Ishikawa (cell line): ENCODE measurements at regions not wholly inside any gene's neighbourhood (a gene's known extent, or its start where the extent isn't known, plus 50 kb on each side); places are given as distances from the start of the nearest gene placed in this dataset.

Experiments
- CEBPB ChIP-seq: IDR thresholded peaks from 2 replicates; pipeline ENCODE4 v1.6.1; 2012
- CREB1 ChIP-seq: IDR thresholded peaks from 2 replicates; pipeline ENCODE4 v1.6.1; 2012; ENCODE audit warnings: low read depth
- EGR1 ChIP-seq: IDR thresholded peaks from 2 replicates; pipeline ENCODE4 v1.6.1; 2012
- EP300 ChIP-seq: IDR thresholded peaks from 2 replicates; pipeline ENCODE4 v1.6.1; 2012; ENCODE audit warnings: borderline replicate concordance
- FOXM1 ChIP-seq: IDR thresholded peaks from 2 replicates; pipeline ENCODE4 v1.6.1; 2012; ENCODE audit warnings: low read depth, borderline replicate concordance
- NFIC ChIP-seq: IDR thresholded peaks from 2 replicates; pipeline ENCODE4 v1.6.1; 2012
- RAD21 ChIP-seq: IDR thresholded peaks from 2 replicates; pipeline ENCODE4 v1.6.1; 2012; ENCODE audit warnings: low read depth
- TAF1 ChIP-seq: IDR thresholded peaks from 2 replicates; pipeline ENCODE4 v1.6.1; 2012; ENCODE audit warnings: low read depth, mild to moderate bottlenecking
- TCF12 ChIP-seq: IDR thresholded peaks from 2 replicates; pipeline ENCODE4 v1.6.1; 2012; ENCODE audit warnings: low read depth
- TEAD4 ChIP-seq: IDR thresholded peaks from 2 replicates; pipeline ENCODE4 v1.6.1; 2012
- YY1 ChIP-seq: IDR thresholded peaks from 2 replicates; pipeline ENCODE4 v1.6.1; 2012; ENCODE audit warnings: low read depth
- ZBTB7A ChIP-seq: IDR thresholded peaks from 2 replicates; pipeline ENCODE4 v1.6.1; 2012; ENCODE audit warnings: low read depth
- TF ChIP-seq, protein P1 (sequence below): IDR thresholded peaks from 2 replicates; pipeline ENCODE4 v1.6.1; 2012
- TF ChIP-seq, protein P2 (sequence below): IDR thresholded peaks from 2 replicates; pipeline ENCODE4 v1.6.1; 2012; ENCODE audit warnings: low read depth, mild to moderate bottlenecking
- TF ChIP-seq, protein P3 (sequence below): IDR thresholded peaks from 2 replicates; pipeline ENCODE4 v1.6.1; 2012

DNA sequence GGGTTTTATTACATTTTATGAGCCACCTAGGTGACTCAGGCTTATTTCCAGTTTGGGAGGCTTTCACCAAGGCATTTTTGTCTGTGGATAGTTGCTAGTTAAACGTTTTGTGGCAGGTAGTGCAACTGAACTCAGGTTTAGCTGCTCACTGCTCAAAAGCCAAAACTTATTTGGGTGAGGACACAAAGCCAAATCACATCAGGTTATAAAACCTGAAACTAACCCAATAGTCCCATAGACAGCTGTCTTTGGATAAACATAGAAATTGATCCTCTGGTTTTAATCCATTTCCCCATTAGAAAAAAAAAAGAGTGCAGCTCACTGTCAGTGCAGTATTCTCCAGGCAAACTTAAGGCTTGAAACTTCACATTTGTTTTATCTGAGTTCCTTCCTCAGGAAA lies 362.6 kb upstream of the TFPI start:
- TF ChIP-seq ZBTB7A (no peak), CREB1 (no peak), FOXM1 (no peak), NFIC (no peak)
- TF ChIP-seq, protein P1, sequence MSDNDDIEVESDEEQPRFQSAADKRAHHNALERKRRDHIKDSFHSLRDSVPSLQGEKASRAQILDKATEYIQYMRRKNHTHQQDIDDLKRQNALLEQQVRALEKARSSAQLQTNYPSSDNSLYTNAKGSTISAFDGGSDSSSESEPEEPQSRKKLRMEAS = no peak

DNA sequence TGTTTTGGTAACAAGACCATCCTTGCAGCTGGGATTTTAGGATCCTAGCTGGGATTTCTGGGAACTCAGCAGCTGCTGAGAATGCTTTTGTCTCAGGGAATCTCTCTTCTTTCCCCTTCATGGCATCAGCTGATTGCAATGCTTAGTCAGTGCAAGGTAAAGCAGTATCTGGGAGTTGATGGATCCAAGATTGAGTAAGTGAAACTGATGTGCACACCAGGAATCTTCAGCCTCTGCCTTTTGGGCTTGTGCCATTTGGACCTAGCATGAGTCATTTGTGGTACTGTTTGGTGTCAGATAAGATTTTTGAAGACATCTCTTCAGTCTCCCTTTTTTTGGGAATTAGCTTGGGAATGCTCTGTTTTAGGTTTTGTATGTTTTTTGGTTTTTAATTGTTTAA lies 363.3 kb upstream of the TFPI start:
- TF ChIP-seq, protein P2, sequence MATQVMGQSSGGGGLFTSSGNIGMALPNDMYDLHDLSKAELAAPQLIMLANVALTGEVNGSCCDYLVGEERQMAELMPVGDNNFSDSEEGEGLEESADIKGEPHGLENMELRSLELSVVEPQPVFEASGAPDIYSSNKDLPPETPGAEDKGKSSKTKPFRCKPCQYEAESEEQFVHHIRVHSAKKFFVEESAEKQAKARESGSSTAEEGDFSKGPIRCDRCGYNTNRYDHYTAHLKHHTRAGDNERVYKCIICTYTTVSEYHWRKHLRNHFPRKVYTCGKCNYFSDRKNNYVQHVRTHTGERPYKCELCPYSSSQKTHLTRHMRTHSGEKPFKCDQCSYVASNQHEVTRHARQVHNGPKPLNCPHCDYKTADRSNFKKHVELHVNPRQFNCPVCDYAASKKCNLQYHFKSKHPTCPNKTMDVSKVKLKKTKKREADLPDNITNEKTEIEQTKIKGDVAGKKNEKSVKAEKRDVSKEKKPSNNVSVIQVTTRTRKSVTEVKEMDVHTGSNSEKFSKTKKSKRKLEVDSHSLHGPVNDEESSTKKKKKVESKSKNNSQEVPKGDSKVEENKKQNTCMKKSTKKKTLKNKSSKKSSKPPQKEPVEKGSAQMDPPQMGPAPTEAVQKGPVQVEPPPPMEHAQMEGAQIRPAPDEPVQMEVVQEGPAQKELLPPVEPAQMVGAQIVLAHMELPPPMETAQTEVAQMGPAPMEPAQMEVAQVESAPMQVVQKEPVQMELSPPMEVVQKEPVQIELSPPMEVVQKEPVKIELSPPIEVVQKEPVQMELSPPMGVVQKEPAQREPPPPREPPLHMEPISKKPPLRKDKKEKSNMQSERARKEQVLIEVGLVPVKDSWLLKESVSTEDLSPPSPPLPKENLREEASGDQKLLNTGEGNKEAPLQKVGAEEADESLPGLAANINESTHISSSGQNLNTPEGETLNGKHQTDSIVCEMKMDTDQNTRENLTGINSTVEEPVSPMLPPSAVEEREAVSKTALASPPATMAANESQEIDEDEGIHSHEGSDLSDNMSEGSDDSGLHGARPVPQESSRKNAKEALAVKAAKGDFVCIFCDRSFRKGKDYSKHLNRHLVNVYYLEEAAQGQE = no peak
- TF ChIP-seq CREB1 (no peak), FOXM1 (no peak), TAF1 (no peak), CEBPB (no peak), RAD21 (no peak), EP300 (no peak), TEAD4 (no peak), YY1 (no peak), EGR1 (no peak), TCF12 (no peak), NFIC (no peak)

DNA sequence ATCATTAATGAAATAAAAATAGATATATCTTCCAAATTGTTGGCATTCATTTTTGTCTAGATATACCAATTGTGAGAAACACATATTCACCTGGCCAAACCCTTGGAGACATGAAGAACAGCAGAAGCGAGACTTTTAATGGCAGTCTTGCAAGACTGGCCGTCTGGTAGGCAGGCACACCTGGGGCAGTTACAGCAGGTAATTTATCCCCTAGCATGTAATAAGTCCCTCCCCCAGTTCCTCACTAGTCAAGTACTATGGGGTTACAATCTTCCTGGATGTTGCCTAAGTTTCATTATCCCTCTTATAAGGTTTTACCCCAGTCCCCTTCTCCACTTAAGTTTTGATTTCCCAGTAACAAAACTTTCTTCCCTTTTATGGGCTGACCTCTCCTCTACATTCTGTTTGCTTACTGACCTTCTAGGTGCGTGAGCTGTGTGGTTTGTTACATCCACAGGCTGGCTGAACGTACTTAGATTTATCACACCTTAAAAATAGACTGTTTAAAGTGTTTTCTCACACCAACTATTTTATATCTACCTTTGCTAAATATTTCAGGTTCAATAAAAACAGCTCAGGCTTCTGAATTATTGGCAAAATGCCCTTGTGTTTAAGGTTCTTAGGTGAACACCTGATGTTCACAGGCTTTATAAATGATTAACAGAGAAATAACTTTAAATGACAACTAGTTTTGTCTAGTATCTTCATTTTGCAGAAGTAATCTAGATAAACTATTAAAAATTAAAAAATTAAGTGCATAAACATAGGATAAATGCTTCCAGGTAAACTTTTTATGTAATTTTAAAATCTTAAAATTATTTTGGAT lies 365.0 kb upstream of the TFPI start:
- TF ChIP-seq CREB1 = no peak
- no peak for TF ChIP-seq NFIC
- no peak for TF ChIP-seq TCF12
- TF ChIP-seq YY1 = no peak
- TF ChIP-seq TEAD4 = no peak
- no peak for TF ChIP-seq EP300
- TF ChIP-seq, protein P1 = no peak

DNA sequence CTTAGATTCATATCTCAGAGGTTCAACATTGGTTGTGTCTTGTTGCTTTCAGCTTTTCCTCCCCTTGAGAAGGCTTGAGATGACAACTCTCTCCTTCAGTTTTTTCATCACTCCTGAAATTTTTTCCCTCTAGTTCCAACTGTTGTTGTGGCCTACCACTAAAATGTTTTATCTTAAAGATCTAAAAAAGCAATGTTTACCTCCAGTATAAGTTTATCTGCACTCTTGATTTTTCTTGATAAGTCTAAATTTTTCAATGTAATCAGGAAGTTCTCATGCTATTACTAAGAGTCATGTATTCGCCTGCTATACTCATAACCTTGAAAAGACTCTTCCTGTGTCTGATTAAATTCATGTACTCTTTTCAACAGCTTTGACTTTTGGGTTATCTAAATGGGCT lies 366.3 kb upstream of the TFPI start:
- TF ChIP-seq, protein P2 = no peak
- TF ChIP-seq RAD21 (no peak), EP300 (no peak), FOXM1 (no peak), YY1 (no peak), TEAD4 (no peak), CREB1 (no peak), TAF1 (no peak)
- TF ChIP-seq, protein P1 = no peak
- TF ChIP-seq, protein P3, sequence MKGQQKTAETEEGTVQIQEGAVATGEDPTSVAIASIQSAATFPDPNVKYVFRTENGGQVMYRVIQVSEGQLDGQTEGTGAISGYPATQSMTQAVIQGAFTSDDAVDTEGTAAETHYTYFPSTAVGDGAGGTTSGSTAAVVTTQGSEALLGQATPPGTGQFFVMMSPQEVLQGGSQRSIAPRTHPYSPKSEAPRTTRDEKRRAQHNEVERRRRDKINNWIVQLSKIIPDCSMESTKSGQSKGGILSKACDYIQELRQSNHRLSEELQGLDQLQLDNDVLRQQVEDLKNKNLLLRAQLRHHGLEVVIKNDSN = no peak

DNA sequence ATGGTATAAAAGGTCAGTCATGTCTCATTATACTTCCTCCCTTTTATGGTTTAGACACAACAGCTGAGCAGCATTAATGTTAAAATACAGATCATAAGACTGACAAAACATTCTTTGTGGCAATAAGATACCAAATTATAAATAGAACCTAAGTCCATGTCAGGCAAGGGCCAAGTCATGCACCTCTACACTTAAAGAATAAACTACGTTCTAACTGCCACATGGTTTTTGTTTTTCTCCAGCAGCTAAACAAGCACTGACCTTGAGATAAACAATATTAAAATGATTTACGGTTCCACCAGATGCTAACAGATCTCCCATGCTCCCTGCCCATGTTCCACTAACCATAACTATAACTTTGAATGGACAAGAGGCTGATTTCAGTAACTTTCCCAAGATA lies 368.6 kb upstream of the TFPI start:
- TF ChIP-seq, protein P3 = no peak
- no peak for TF ChIP-seq TAF1
- no peak for TF ChIP-seq ZBTB7A
- no peak for TF ChIP-seq FOXM1
- TF ChIP-seq, protein P2 = no peak
- no peak for TF ChIP-seq TEAD4
- TF ChIP-seq, protein P1 = no peak
- TF ChIP-seq CEBPB = no peak
- no peak for TF ChIP-seq EGR1
- no peak for TF ChIP-seq EP300
- no peak for TF ChIP-seq CREB1
